HEK293 (cell line): ENCODE measurements at regions not wholly inside any gene's neighbourhood (a gene's known extent, or its start where the extent isn't known, plus 50 kb on each side); places are given as distances from the start of the nearest gene placed in this dataset.

Experiments used
- CTCF ChIP-seq: fragments of 450-650 bp; formaldehyde crosslinking; IDR thresholded peaks from 2 replicates; pipeline ENCODE4 v1.5.1; 2016; ENCODE audit warnings: missing biosample characterization, missing genetic modification characterization
- PBX3 ChIP-seq: sonication (generic); formaldehyde crosslinking; IDR thresholded peaks from 2 replicates; pipeline ENCODE4 v1.8.1; 2022; ENCODE audit warnings: mild to moderate bottlenecking, moderate library complexity, missing genetic modification reagents
- ZBTB1 ChIP-seq: fragments of 450-650 bp; formaldehyde crosslinking; IDR thresholded peaks from 2 replicates; pipeline ENCODE4 v1.5.1; 2016; ENCODE audit warnings: missing biosample characterization, missing genetic modification characterization
- ZFP41 ChIP-seq: fragments of 450-650 bp; formaldehyde crosslinking; IDR thresholded peaks from 2 replicates; pipeline ENCODE4 v1.5.1; 2016; ENCODE audit warnings: missing biosample characterization, missing genetic modification characterization, borderline replicate concordance
- ZNF138 ChIP-seq: fragments of 450-650 bp; formaldehyde crosslinking; IDR thresholded peaks from 2 replicates; pipeline ENCODE4 v1.5.1; 2016; ENCODE audit warnings: missing biosample characterization, missing genetic modification characterization, borderline replicate concordance
- ZNF335 ChIP-seq: fragments of 450-650 bp; formaldehyde crosslinking; conservative IDR thresholded peaks from 2 replicates; pipeline ENCODE4 v1.5.1; 2016; ENCODE audit warnings: missing biosample characterization, missing genetic modification characterization
- ZNF426 ChIP-seq: fragments of 450-650 bp; formaldehyde crosslinking; IDR thresholded peaks from 2 replicates; pipeline ENCODE4 v1.5.1; 2017; ENCODE audit warnings: missing biosample characterization, missing genetic modification characterization, mild to moderate bottlenecking, inconsistent platforms, moderate library complexity
- ZNF776 ChIP-seq: fragments of 450-650 bp; formaldehyde crosslinking; IDR thresholded peaks from 2 replicates; pipeline ENCODE4 v1.5.0; 2017; ENCODE audit warnings: missing biosample characterization, missing genetic modification characterization, borderline replicate concordance
- ZSCAN16 ChIP-seq: fragments of 450-650 bp; formaldehyde crosslinking; IDR thresholded peaks from 2 replicates; pipeline ENCODE4 v1.5.1; 2016; ENCODE audit warnings: missing biosample characterization, missing genetic modification characterization

- no peak for TF ChIP-seq PBX3 (CRISPR knock-in tag)
- TF ChIP-seq CTCF (tag by site-specific recombination): no peak
- no peak for TF ChIP-seq ZSCAN16 (tag by site-specific recombination)
- no peak for TF ChIP-seq ZNF138 (tag by site-specific recombination)
- no peak for TF ChIP-seq ZNF426
- no peak for TF ChIP-seq ZBTB1 (tag by site-specific recombination)
- no peak for TF ChIP-seq ZFP41 (tag by site-specific recombination)
- no peak for TF ChIP-seq ZNF776 (tag by site-specific recombination)
- no peak for TF ChIP-seq ZNF335 (tag by site-specific recombination)
These were observed 320.7 kb upstream of the ATP2B1 start for GRCh38 chr12:90029317-90029716.
